KBM-7 (cell line): ENCODE measurements at regions not wholly inside any gene's neighbourhood (a gene's known extent, or its start where the extent isn't known, plus 50 kb on each side); places are given as distances from the start of the nearest gene placed in this dataset.

Experiments used
- DNase-seq: peaks from one replicate; pipeline ENCODE4 v3.0.0-alpha.2; 2015
- in situ Hi-C: fragments of 300-500 bp; cut with MboI; formaldehyde crosslinking; loops from 2 replicates; pipeline ENCODE4 v1.14.3; 2020; ENCODE audit warnings: low sequenced_read_pairs, low pct_unique_long_range_greater_than_20kb, mixed read lengths

GRCh38 chr10:754914-755313 lies 65.4 kb upstream of the DIP2C start:
- in situ Hi-C loops: no loop called here
- no peak for DNase-seq

DNA sequence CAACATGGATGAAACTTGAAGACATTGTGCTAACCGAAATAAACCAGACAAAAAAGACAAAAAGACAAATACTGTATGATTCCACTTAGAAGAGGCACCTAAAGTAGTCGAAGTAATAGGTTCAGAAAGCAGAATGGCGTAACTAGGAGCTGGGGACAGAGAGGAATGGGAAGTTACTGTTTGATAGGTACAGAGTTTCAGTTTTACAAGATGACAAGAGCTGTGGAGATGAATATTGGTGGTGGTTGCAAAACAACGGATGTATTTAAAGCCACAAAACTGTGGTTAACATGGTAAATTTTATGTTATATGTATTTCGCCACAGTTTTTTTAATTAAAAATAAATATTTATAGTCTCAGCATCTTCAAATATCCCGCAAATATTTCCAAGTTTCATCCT lies 64.1 kb upstream of the DIP2C start:
- in situ Hi-C loops: no loop called here
- peak; percentile 18 for DNase-seq

DNA sequence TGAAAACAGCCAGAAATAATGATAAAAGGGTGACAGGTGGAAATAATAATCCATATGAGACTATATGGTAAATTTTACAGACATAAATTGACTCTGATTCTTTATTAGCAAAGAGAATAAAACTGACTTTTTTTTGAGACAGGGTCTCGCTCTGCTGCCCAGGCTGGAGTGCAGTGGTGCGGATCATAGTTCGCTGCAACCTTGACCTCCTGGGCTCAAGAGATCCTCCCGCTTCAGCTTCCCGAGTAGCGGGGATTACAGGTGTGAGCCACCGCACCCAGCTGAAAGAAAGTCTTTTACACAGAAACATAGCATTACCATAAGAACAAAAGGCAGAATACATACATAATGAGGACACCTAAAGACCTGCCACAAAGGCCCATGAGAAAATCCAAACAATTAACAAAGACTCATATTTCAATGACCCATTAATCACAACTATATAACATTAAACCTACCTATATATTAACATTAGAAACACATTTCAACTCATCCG lies 51.5 kb upstream of the DIP2C start:
- in situ Hi-C loops: no loop called here
- DNase-seq: no peak

- no peak for DNase-seq
- in situ Hi-C loops: no loop called here
Observed at GRCh38 chr10:739403-739802, 49.9 kb upstream of the DIP2C start.
